GM23338 (cell line): ENCODE measurements at regions not wholly inside any gene's neighbourhood (a gene's known extent, or its start where the extent isn't known, plus 50 kb on each side); places are given as distances from the start of the nearest gene placed in this dataset.

Source experiments
- ATAC-seq: fragments of 200-7000 bp; cut with Tn5 transposase; 3 replicates; pipeline ENCODE4 v1.9.1; 2020
- DNase-seq: peaks from one replicate; pipeline ENCODE4 v3.0.0-alpha.2; 2015; ENCODE audit warnings: low spot score
- H2AFZ ChIP-seq: fragments of 200-600 bp; sonication (generic); 2 replicates; pipeline ENCODE4 v1.8.0; 2016; ENCODE audit warnings: antibody characterized with exemption, mild to moderate bottlenecking, moderate library complexity
- H3F3A ChIP-seq: fragments of 200-600 bp; sonication (generic); replicated peaks from 2 replicates; pipeline ENCODE4 v1.8.0; 2017; ENCODE audit warnings: antibody characterized with exemption, mixed run types, low read depth
- H3K27ac ChIP-seq: fragments of 200-600 bp; sonication (generic); 2 replicates; pipeline ENCODE4 v1.6.1; 2016; ENCODE audit warnings: low read depth
- H3K27me3 ChIP-seq: fragments of 200-600 bp; sonication (generic); 2 replicates; pipeline ENCODE4 v1.8.0; 2016; ENCODE audit warnings: mild to moderate bottlenecking, mixed run types, moderate library complexity; ENCODE audit not compliant: insufficient read depth
- H3K36me3 ChIP-seq: fragments of 200-600 bp; sonication (generic); 2 replicates; pipeline ENCODE4 v1.8.0; 2016; ENCODE audit warnings: mild to moderate bottlenecking; ENCODE audit not compliant: insufficient read depth
- H3K4me1 ChIP-seq: fragments of 200-600 bp; sonication (generic); 2 replicates; pipeline ENCODE4 v1.8.0; 2016; ENCODE audit warnings: mild to moderate bottlenecking, moderate library complexity; ENCODE audit not compliant: insufficient read depth
- H3K4me2 ChIP-seq: fragments of 200-600 bp; sonication (generic); 2 replicates; pipeline ENCODE4 v1.7.1; 2017; ENCODE audit warnings: mixed run types
- H3K4me3 ChIP-seq: fragments of 200-600 bp; sonication (generic); 2 replicates; pipeline ENCODE4 v1.6.1; 2016; ENCODE audit warnings: mixed run types
- H3K79me2 ChIP-seq: fragments of 200-600 bp; sonication (generic); replicated peaks from 2 replicates; pipeline ENCODE4 v1.8.0; 2017; ENCODE audit warnings: mild to moderate bottlenecking; ENCODE audit not compliant: insufficient read depth
- H3K9me2 ChIP-seq: fragments of 200-600 bp; sonication (generic); 2 replicates; pipeline ENCODE4 v1.8.0; 2017; ENCODE audit not compliant: insufficient read depth
- H4K20me1 ChIP-seq: fragments of 200-600 bp; sonication (generic); replicated peaks from 2 replicates; pipeline ENCODE4 v1.8.0; 2017; ENCODE audit warnings: mild to moderate bottlenecking; ENCODE audit not compliant: insufficient read depth
- H3K27ac Mint-ChIP-seq: 2 replicates; pipeline ENCODE4 v1.8.0; 2020; ENCODE audit warnings: inconsistent platforms, mild to moderate bottlenecking, moderate library complexity, mixed read lengths
- H3K27me3 Mint-ChIP-seq: 3 replicates; pipeline ENCODE4 v1.8.0; 2022; ENCODE audit warnings: low read depth, mild to moderate bottlenecking, moderate library complexity, mixed read lengths, inconsistent platforms; ENCODE audit not compliant: insufficient read depth, poor library complexity
- H3K36me3 Mint-ChIP-seq: 3 replicates; pipeline ENCODE4 v1.8.0; 2021; ENCODE audit warnings: low read depth, mild to moderate bottlenecking, inconsistent platforms, moderate library complexity, mixed read lengths
- H3K4me1 Mint-ChIP-seq: 3 replicates; pipeline ENCODE4 v1.8.0; 2020; ENCODE audit warnings: mild to moderate bottlenecking, inconsistent platforms, mixed read lengths
- H3K4me3 Mint-ChIP-seq: 3 replicates; pipeline ENCODE4 v1.8.0; 2021; ENCODE audit warnings: moderate library complexity, mild to moderate bottlenecking, inconsistent platforms, mixed read lengths
- H3K9me3 Mint-ChIP-seq: 3 replicates; pipeline ENCODE4 v1.8.0; 2020; ENCODE audit warnings: moderate library complexity, mild to moderate bottlenecking, inconsistent platforms, mixed read lengths
- CREB1 ChIP-seq: fragments of 250-450 bp; sonication (Bioruptor Pico); IDR thresholded peaks from 2 replicates; pipeline ENCODE4 v1.5.0; 2020; ENCODE audit warnings: low read depth, mild to moderate bottlenecking, moderate library complexity
- EZH2 ChIP-seq: fragments of 200-600 bp; sonication (generic); IDR thresholded peaks from one replicate; pipeline ENCODE4 v1.8.0; 2017; ENCODE audit warnings: antibody characterized with exemption, mild to moderate bottlenecking, low read depth; ENCODE audit not compliant: unreplicated experiment
- EZH2phosphoT487 ChIP-seq: fragments of 200-600 bp; sonication (generic); IDR thresholded peaks from one replicate; pipeline ENCODE4 v1.8.1; 2018; ENCODE audit warnings: antibody characterized with exemption; ENCODE audit not compliant: unreplicated experiment
- JUNB ChIP-seq: IDR thresholded peaks from one replicate; pipeline ENCODE4 v1.6.1; 2016; ENCODE audit warnings: antibody characterized with exemption; ENCODE audit not compliant: unreplicated experiment
- NANOG ChIP-seq: IDR thresholded peaks from 2 replicates; pipeline ENCODE4 v1.6.1; 2016; ENCODE audit warnings: antibody characterized with exemption, borderline replicate concordance
- POLR2AphosphoS5 ChIP-seq: IDR thresholded peaks from 2 replicates; pipeline ENCODE4 v1.6.1; 2016; ENCODE audit warnings: antibody characterized with exemption, low read depth
- ZNF114 ChIP-seq: fragments of 250-450 bp; sonication (Bioruptor Pico); IDR thresholded peaks from 2 replicates; pipeline ENCODE4 v1.5.0; 2020; ENCODE audit warnings: mild to moderate bottlenecking, moderate library complexity
- TF ChIP-seq, protein P1 (sequence below): IDR thresholded peaks from one replicate; pipeline ENCODE4 v1.6.1; 2018; ENCODE audit warnings: antibody characterized with exemption; ENCODE audit not compliant: unreplicated experiment
- TF ChIP-seq, protein P2 (sequence below): IDR thresholded peaks from 2 replicates; pipeline ENCODE4 v1.6.1; 2016; ENCODE audit warnings: antibody characterized with exemption
- TF ChIP-seq, protein P3 (sequence below), 2 experiments: fragments of 200-600 bp in 1 of 2; sonication (generic) in 1 of 2; conservative IDR thresholded peaks; 2 replicates each; pipeline versions ENCODE4 v1.5.1 to v1.6.1; 2016 to 2017; ENCODE audit warnings: antibody characterized with exemption in 2 of 2, low read depth in 2 of 2, mild to moderate bottlenecking in 2 of 2, moderate library complexity in 1 of 2

GRCh38 chr12:17286874-17287273 lies 680.9 kb upstream of the LMO3 start (continued):
- TF ChIP-seq, protein P1, sequence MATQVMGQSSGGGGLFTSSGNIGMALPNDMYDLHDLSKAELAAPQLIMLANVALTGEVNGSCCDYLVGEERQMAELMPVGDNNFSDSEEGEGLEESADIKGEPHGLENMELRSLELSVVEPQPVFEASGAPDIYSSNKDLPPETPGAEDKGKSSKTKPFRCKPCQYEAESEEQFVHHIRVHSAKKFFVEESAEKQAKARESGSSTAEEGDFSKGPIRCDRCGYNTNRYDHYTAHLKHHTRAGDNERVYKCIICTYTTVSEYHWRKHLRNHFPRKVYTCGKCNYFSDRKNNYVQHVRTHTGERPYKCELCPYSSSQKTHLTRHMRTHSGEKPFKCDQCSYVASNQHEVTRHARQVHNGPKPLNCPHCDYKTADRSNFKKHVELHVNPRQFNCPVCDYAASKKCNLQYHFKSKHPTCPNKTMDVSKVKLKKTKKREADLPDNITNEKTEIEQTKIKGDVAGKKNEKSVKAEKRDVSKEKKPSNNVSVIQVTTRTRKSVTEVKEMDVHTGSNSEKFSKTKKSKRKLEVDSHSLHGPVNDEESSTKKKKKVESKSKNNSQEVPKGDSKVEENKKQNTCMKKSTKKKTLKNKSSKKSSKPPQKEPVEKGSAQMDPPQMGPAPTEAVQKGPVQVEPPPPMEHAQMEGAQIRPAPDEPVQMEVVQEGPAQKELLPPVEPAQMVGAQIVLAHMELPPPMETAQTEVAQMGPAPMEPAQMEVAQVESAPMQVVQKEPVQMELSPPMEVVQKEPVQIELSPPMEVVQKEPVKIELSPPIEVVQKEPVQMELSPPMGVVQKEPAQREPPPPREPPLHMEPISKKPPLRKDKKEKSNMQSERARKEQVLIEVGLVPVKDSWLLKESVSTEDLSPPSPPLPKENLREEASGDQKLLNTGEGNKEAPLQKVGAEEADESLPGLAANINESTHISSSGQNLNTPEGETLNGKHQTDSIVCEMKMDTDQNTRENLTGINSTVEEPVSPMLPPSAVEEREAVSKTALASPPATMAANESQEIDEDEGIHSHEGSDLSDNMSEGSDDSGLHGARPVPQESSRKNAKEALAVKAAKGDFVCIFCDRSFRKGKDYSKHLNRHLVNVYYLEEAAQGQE: no peak
- TF ChIP-seq, protein P2, sequence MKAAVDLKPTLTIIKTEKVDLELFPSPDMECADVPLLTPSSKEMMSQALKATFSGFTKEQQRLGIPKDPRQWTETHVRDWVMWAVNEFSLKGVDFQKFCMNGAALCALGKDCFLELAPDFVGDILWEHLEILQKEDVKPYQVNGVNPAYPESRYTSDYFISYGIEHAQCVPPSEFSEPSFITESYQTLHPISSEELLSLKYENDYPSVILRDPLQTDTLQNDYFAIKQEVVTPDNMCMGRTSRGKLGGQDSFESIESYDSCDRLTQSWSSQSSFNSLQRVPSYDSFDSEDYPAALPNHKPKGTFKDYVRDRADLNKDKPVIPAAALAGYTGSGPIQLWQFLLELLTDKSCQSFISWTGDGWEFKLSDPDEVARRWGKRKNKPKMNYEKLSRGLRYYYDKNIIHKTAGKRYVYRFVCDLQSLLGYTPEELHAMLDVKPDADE: no peak
- TF ChIP-seq, protein P3, sequence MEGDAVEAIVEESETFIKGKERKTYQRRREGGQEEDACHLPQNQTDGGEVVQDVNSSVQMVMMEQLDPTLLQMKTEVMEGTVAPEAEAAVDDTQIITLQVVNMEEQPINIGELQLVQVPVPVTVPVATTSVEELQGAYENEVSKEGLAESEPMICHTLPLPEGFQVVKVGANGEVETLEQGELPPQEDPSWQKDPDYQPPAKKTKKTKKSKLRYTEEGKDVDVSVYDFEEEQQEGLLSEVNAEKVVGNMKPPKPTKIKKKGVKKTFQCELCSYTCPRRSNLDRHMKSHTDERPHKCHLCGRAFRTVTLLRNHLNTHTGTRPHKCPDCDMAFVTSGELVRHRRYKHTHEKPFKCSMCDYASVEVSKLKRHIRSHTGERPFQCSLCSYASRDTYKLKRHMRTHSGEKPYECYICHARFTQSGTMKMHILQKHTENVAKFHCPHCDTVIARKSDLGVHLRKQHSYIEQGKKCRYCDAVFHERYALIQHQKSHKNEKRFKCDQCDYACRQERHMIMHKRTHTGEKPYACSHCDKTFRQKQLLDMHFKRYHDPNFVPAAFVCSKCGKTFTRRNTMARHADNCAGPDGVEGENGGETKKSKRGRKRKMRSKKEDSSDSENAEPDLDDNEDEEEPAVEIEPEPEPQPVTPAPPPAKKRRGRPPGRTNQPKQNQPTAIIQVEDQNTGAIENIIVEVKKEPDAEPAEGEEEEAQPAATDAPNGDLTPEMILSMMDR (conservative IDR thresholded peaks at IDR 0.05; ENCODE audit: low read depth in 2 of 2): no peak
- TF ChIP-seq ZNF114 (CRISPR knock-in tag) (no peak), CREB1 (CRISPR knock-in tag) (no peak), POLR2AphosphoS5 (no peak)

DNA sequence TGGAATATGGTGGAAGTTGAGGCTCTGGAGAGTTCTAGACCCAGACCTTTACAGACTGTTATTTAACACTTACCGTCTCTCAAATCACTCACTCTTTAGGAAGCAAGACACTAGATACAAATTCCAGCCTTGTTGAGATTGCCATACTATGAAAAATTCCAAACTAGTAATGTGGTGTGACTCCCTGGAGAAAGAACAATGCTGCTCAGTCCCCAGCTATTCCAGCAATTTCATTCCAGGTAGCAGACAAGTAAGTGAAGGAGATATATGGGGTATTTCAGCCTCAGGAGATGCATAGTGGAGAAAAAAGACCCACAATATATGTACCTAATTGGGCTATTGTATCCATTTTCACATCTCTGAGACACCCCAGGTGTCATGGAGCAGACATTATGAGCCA lies 678.9 kb upstream of the LMO3 start:
- Histone ChIP-seq H3K4me3 (no peak overlapping the region), H3K4me1 (no peaks in the 10 kb centered on the region), H4K20me1 (no peaks in the 10 kb centered on the region), H3K27me3 (no peaks in the 10 kb centered on the region), H3K36me3 (no peaks in the 10 kb centered on the region), H3F3A (no peaks in the 10 kb centered on the region), H3K79me2 (no peaks in the 10 kb centered on the region), H3K4me2 (no peak overlapping the region), H3K9me2 (peaks cover 14% of the 10 kb centered on the region; the same call in 1 of the 2 replicates), H3K27ac (no peak overlapping the region), H2AFZ (no peak overlapping the region)
- Mint-ChIP-seq H3K27ac (no peak overlapping the region), H3K9me3 (peaks cover 29% of the 10 kb centered on the region), H3K36me3 (peaks cover 17% of the 10 kb centered on the region), H3K4me3 (no peak overlapping the region), H3K27me3 (no peaks in the 10 kb centered on the region), H3K4me1 (no peaks in the 10 kb centered on the region)
- ATAC-seq (no peak), DNase-seq (no peak)
- TF ChIP-seq, protein P1: no peak
- TF ChIP-seq ZNF114 (CRISPR knock-in tag) (no peak), EZH2 (no peak), JUNB (no peak), CREB1 (CRISPR knock-in tag) (no peak), NANOG (no peak), EZH2phosphoT487 (no peak), POLR2AphosphoS5 (no peak)
- TF ChIP-seq, protein P3 (conservative IDR thresholded peaks at IDR 0.05; ENCODE audit: low read depth in 2 of 2): no peak
